ENCODE measurements at regions not wholly inside any gene's neighbourhood (a gene's known extent, or its start where the extent isn't known, plus 50 kb on each side); places are given as distances from the start of the nearest gene placed in this dataset.

- no peak for DNase-seq
Observed at GRCh38 chr17:72591289-72592241, 470.7 kb downstream of the SOX9 start.

DNA sequence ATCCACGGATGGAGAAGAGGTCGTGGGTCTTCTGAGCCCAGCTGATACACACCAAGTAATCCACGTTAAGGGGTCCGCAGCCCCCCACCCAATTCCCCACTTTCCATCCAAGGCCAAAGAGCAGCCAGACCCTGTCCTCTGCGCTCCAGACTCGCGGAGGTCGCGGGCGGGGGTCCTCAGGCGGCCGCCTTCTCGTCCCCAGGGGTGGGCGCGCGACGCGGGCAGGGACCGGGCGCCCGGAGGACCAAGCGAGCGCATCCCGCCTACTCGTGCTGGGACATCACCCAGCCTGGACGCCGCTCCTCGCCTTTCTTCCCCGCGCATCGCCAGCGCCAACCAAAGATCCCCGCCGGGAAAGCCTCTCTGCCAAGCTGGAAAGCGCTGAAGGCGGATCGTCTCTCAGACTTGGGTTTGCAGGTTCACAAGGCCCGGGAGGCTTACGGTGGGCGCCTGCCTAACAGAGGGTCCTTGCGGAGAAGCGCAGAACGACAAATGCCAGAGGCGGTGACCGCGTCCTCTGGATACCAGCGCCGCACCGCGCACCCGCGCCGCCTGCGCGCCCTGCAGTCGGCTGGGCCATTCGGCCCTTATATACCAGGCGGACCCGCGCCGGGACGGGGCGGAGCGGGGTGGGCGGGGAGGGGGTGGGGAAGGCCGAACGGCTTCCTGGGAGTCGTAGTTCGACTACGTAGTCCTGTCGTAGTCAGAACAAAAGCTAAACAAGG is 471.6 kb downstream of the SOX9 start:
- DNase-seq, result peak; percentile 38

DNA sequence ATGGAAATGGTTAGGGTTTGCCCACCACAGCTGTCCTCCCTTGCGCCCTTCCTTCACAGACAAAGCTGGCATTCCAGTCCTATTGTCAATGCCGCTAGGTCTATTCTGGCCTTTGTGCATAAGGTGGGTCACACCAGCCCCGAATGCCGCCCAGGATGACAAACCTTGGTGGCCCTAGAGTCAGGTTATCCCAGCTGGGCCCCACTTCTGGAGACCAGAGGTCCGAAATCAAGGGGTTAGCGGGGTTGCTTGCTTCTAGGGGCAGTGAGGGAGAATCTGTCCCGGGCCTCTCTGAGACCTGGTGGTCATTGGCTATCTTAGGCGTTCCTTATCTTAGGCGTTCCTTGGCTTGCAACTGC is 472.1 kb downstream of the SOX9 start:
- DNase-seq, result no peak

DNA sequence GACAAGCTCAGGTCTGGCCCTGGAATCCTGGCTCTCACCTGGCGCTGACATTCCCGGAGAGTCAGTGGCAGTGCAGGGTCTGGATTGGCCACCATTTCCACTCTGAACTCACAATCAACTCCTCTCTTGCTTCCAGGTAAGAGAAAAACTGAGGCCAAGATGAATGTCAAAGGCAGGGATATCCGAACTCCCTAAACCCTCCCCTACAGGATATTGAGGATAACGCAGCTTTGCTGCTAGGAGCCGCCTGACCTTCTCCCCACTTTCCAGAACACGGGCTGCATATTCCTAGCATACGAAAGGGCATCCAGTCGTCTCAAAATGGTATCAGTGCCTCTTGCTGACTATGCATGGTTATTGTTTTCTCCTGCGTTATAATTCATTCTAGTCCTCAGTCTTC is 473.4 kb downstream of the SOX9 start:
- no peak for DNase-seq

All from hematopoietic multipotent progenitor cell treated with erythropoietin and hydrocortisone succinate and interleukin-3 and kit ligand, for 8 days (in vitro differentiated cells).